ENCODE measurements at regions not wholly inside any gene's neighbourhood (a gene's known extent, or its start where the extent isn't known, plus 50 kb on each side); places are given as distances from the start of the nearest gene placed in this dataset.

GRCh38 chr15:81942157-81942556 is 103.7 kb downstream of the MEX3B start:
- POLR2A ChIA-PET = no interaction called here
- Histone ChIP-seq H3K4me3 (ENCODE audit: low read depth in 2 of 2, low read length in 2 of 2) (no peak overlapping the region), H3K4me1 (ENCODE audit: control insufficient read depth, insufficient read depth, low read length) (no peaks in the 10 kb centered on the region), H3K36me3 (ENCODE audit: control insufficient read depth, insufficient read depth, low read length) (no peaks in the 10 kb centered on the region), H3K9me3 (ENCODE audit: control insufficient read depth, insufficient read depth, low read depth, low read length) (no peaks in the 10 kb centered on the region), H3K27me3 (ENCODE audit: control insufficient read depth, insufficient read depth, low read length) (no peaks in the 10 kb centered on the region), H3K27ac (ENCODE audit: low read length) (no peak overlapping the region)
- CTCF ChIA-PET = no interaction called here
- in situ Hi-C loops (cut with HindIII; ENCODE audit: low pct_unique_long_range_greater_than_20kb, low sequenced_read_pairs) (no loop called here), intact Hi-C loops (cut with micrococcal nuclease; ENCODE audit: unreplicated experiment) (loop anchor here (5.0 kb wide), 1 partner anchor 460 kb away; no protein-coding TSS in a partner anchor)
- no TSS peak for BruUV-seq (replicated peaks)
- ATAC-seq (no peak), DNase-seq (ENCODE audit: low read depth, low spot score) (no peak)
- no peak for TF ChIP-seq CTCF (IDR thresholded peaks at IDR 0.05)
- no peak for TF ChIP-seq REST (IDR thresholded peaks at IDR 0.05; ENCODE audit: insufficient read depth in 1 of 2, low read depth in 2 of 2, low read length in 1 of 2)
- no peak for TF ChIP-seq POLR2AphosphoS5 (IDR thresholded peaks at IDR 0.05; ENCODE audit: low read depth, low read length)
- no peak for TF ChIP-seq SIN3A (IDR thresholded peaks at IDR 0.05; ENCODE audit: borderline replicate concordance, insufficient read depth, low read depth, low read length)
- TF ChIP-seq TCF7L2 (IDR thresholded peaks at IDR 0.05; ENCODE audit: low read depth, low read length) = no peak

DNA sequence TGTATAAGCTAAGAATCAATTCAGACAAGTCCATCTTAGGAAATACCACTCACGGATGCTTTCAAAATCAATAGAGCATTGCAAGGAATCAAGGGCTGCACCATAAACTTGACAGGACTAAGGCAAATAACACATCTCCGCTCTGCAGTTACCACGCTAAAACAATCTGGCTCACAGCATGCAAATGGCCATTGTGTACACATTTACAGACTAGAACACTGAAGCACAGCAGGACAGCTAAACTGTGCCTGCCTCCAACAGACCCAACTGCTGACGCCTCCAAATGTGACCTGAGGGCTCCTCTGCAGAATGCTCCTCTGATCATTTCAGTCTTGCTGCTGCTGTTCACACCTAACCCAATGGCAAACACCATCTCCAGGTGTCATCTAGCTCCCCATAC is 104.3 kb downstream of the MEX3B start:
- CTCF ChIA-PET = no interaction called here
- POLR2A ChIA-PET = no interaction called here
- ATAC-seq (no peak), DNase-seq (ENCODE audit: low read depth, low spot score) (no peak)
- TF ChIP-seq TCF7L2 (IDR thresholded peaks at IDR 0.05; ENCODE audit: low read depth, low read length) (no peak), POLR2AphosphoS5 (IDR thresholded peaks at IDR 0.05; ENCODE audit: low read depth, low read length) (no peak), SIN3A (IDR thresholded peaks at IDR 0.05; ENCODE audit: borderline replicate concordance, insufficient read depth, low read depth, low read length) (no peak), CTCF (IDR thresholded peaks at IDR 0.05) (no peak), REST (IDR thresholded peaks at IDR 0.05; ENCODE audit: insufficient read depth in 1 of 2, low read depth in 2 of 2, low read length in 1 of 2) (no peak)
- Histone ChIP-seq H3K27ac (ENCODE audit: low read length) (no peak overlapping the region), H3K4me3 (ENCODE audit: low read depth in 2 of 2, low read length in 2 of 2) (no peak overlapping the region), H3K36me3 (ENCODE audit: control insufficient read depth, insufficient read depth, low read length) (no peaks in the 10 kb centered on the region), H3K4me1 (ENCODE audit: control insufficient read depth, insufficient read depth, low read length) (no peaks in the 10 kb centered on the region), H3K9me3 (ENCODE audit: control insufficient read depth, insufficient read depth, low read depth, low read length) (no peaks in the 10 kb centered on the region), H3K27me3 (ENCODE audit: control insufficient read depth, insufficient read depth, low read length) (no peaks in the 10 kb centered on the region)
- no TSS peak for BruUV-seq (replicated peaks)
- in situ Hi-C loops (cut with HindIII; ENCODE audit: low pct_unique_long_range_greater_than_20kb, low sequenced_read_pairs) (no loop called here), intact Hi-C loops (cut with micrococcal nuclease; ENCODE audit: unreplicated experiment) (loop anchor here (5.0 kb wide), 1 partner anchor 459 kb away; no protein-coding TSS in a partner anchor)
